MV-4-11 (cell line): ENCODE measurements at regions not wholly inside any gene's neighbourhood (a gene's known extent, or its start where the extent isn't known, plus 50 kb on each side); places are given as distances from the start of the nearest gene placed in this dataset.

Experiments used
- DNase-seq: peaks from one replicate; lab custom pipeline; 2025; lab: John Stamatoyannopoulos, UW

DNA sequence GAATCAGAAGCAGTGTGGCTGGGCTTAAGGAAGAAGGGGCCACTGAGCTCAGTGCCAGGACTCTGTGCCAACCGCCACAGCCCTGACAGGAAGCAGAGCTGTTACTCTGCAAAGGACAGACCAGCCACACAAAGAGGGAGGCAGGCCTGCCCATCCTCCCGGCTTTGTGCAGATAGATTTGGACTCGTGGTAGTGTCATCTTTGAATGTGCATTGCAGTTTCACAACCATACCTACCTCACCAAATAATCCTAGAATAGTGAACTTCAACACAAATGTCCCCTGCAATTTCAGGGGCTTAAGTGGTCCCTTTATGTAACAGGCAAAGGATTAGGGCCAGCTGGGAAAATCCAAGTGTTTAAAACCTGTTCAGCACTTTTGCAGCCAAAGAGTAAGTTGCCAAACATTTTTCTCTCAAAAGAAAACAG lies 55.1 kb upstream of the CLDN10 start:
- DNase-seq: peak; percentile 50

DNA sequence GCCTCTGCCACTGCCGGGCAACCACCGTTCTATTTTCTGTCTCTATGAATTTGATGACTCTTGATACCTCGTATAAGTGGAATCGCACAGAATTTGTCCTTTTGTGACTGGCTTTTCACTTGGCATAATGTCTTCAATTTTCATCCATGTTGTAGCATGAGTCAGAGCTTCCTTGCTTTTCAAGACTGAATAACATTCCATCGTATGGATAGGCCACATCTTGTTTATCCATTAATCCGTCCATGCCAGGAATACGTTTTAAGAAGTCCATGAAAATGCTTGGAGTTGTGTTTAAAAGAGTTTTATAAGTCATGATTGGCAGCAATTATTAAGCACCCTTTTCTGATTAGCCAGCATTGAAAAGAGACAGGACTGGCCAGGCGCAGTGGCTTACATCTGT lies 53.6 kb upstream of the CLDN10 start:
- no peak for DNase-seq

DNA sequence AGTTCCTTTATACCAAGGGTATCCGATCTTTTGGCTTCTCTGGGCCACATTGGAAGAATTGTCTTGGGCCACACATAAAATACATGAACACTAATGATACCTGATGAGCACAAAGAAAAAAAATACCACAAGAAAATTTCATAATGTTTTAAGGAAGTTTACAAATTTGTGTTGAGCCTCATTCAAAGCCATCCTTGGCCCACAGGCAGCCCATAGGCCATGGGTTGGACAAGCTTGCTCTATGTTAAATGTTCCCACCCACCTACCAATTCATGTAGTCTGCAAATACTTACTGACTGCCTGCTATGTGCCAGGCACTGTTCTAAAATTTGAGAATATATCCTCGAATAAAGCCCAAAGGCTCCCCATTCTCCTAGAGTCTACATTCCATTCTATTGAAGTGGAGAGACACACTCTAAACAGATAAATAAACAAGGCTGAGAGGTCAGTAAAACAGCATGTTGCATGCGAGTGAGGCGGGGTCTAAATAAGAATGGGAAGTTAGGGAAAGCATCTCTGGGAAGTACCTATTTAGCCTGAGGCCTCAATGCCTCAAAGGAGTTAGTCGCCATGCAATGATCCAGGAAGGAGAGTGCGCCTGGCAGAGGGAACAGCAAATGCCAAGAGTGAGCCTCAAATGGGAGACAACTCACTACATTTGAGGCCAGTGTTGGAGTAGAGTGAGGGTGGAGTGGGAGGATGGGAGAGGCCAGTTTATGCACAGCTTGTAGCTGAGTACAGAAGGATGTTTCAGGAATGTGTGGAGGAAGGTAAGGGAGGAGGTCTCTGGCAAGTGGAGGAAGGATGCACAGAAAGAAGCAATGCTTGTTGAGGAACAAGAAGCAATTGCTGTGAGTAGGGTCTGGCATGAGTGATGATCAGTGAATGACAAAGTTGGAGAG lies 52.5 kb upstream of the CLDN10 start:
- DNase-seq: peak; percentile 36

DNA sequence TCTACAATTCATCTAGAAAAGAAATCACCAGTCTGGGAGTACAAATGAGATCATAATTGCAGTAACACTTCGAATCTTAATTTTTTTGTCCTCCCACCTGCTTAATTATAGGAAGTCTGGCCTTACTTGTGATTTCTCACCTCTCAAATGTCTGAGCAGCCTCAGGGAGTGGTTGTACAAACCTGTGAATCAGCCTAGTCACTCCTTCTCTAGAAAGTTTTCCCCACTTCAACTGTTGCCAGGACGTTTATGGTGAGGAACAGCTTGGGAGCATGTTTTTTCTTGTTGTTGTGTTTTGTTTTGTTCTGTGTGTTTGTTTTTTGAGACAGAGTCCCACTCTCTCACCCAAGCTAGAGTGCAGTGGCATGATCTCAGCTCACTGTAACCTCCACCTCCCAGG lies 50.3 kb upstream of the CLDN10 start:
- no peak for DNase-seq
